Transverse colon (tissue), 3 donors: ENCODE measurements at regions not wholly inside any gene's neighbourhood (a gene's known extent, or its start where the extent isn't known, plus 50 kb on each side); places are given as distances from the start of the nearest gene placed in this dataset.
"Not testable (repeated sequence)": the region's sequence is repeated elsewhere in the genome, so short reads cannot be mapped to it uniquely, and the experiment has no call there.

Experiments
- CTCF ChIP-seq, 5 experiments: fragments of 200-600 bp in 3 of 5; fragments of 450-650 bp in 2 of 5; sonication (generic) in 3 of 5; IDR thresholded peaks; 1 replicate in 2 of 5; 2 replicates in 3 of 5; pipeline ENCODE4 v1.5.1; 2016 to 2017; ENCODE audit warnings: antibody characterized with exemption in 5 of 5, inconsistent platforms in 3 of 5, mild to moderate bottlenecking in 2 of 5, moderate library complexity in 1 of 5
- EP300 ChIP-seq: sonication (generic); formaldehyde crosslinking; IDR thresholded peaks from one replicate; pipeline ENCODE4 v1.6.1; 2017; ENCODE audit warnings: antibody characterized with exemption, low read depth

- TF ChIP-seq CTCF (IDR thresholded peaks at IDR 0.05); EP300: not testable (repeated sequence)
Observed at GRCh38 chr11:49893442-49893841, 58.7 kb upstream of the OR4C13 start.
